ENCODE measurements at regions not wholly inside any gene's neighbourhood (a gene's known extent, or its start where the extent isn't known, plus 50 kb on each side); places are given as distances from the start of the nearest gene placed in this dataset.

- no peaks in the 10 kb centered on the region for H3K79me2 ChIP-seq (ENCODE audit: control insufficient read depth, insufficient read depth, low read length)
- H3K4me2 ChIP-seq (ENCODE audit: insufficient read depth, low read length) = no peak overlapping the region
- intact Hi-C loops (cut with micrococcal nuclease) = no loop called here
- H3K27me3 ChIP-seq (ENCODE audit: control insufficient read depth in 2 of 2, insufficient read depth in 2 of 2, low read length in 2 of 2) = no peaks in the 10 kb centered on the region
- 0% methylated on average over 2 of the region's 2 CpGs for WGBS (ENCODE audit: insufficient coverage, low coverage, missing lambda C conversion rate)
- no peak overlapping the region for H2AFZ ChIP-seq (ENCODE audit: low read depth, low read length)
- FAIRE-seq = no peak
- no peak overlapping the region for H3K9ac ChIP-seq (ENCODE audit: insufficient read depth in 1 of 2, low read depth in 2 of 2, low read length in 2 of 2)
- no peaks in the 10 kb centered on the region for H3K4me1 ChIP-seq (replicated peaks in 1 of 2; ENCODE audit: control insufficient read depth in 2 of 2, insufficient read depth in 2 of 2, low read length in 2 of 2)
- H3K9me1 ChIP-seq (ENCODE audit: control insufficient read depth, insufficient read depth, low read length) = no peaks in the 10 kb centered on the region
- no TSS peak for BruUV-seq (replicated peaks)
- no peaks in the 10 kb centered on the region for H3K36me3 ChIP-seq (ENCODE audit: control insufficient read depth, insufficient read depth, low read length)
- no peak for DNase-seq (ENCODE audit: extremely low read depth in 1 of 4, low spot score in 3 of 4)
- no peak overlapping the region for H3K27ac ChIP-seq (ENCODE audit: extremely low read depth, low read depth, low read length)
- ATAC-seq = no peak
- POLR2A ChIA-PET = no interaction called here
- no peak overlapping the region for H3K4me3 ChIP-seq
- no peaks in the 10 kb centered on the region for H4K20me1 ChIP-seq (replicated peaks; ENCODE audit: control insufficient read depth, insufficient read depth, low read length)
- CTCF ChIA-PET (ENCODE audit: low intra/inter-chr PET ratio) = no interaction called here
- no peaks in the 10 kb centered on the region for H3K9me3 ChIP-seq (replicated peaks; ENCODE audit: control insufficient read depth, insufficient read depth, low read depth, low read length)
- in situ Hi-C loops (cut with MboI) = no loop called here
- TF ChIP-seq PHTF2 (CRISPR knock-in tag; IDR thresholded peaks at IDR 0.05) (no peak), YY1 (IDR thresholded peaks at IDR 0.05; ENCODE audit: borderline replicate concordance in 1 of 3, control insufficient read depth in 1 of 3, extremely low read depth in 1 of 3, insufficient read depth in 3 of 3, insufficient read length in 1 of 3, insufficient replicate concordance in 2 of 3, low read depth in 1 of 3, low read length in 2 of 3) (no peak), SIRT6 (IDR thresholded peaks at IDR 0.05; ENCODE audit: low read depth, low read length) (no peak), NFRKB (IDR thresholded peaks at IDR 0.05; ENCODE audit: low read depth) (no peak), SMAD1 (IDR thresholded peaks at IDR 0.05; ENCODE audit: low read depth, low read length, partially characterized antibody) (no peak), CC2D1A (IDR thresholded peaks at IDR 0.05) (no peak), ATF7 (IDR thresholded peaks at IDR 0.05) (no peak), TFE3 (CRISPR knock-in tag; IDR thresholded peaks at IDR 0.05) (no peak), TAF7 (tag; IDR thresholded peaks at IDR 0.05) (no peak), ZNF408 (CRISPR knock-in tag; IDR thresholded peaks at IDR 0.05; ENCODE audit: low read depth) (no peak), MTA2 (IDR thresholded peaks at IDR 0.05; ENCODE audit: low read depth) (no peak), NR2C1 (IDR thresholded peaks at IDR 0.05) (no peak), NR2C1 (tag; IDR thresholded peaks at IDR 0.05) (no peak), TBP (optimal IDR thresholded peaks at IDR 0.05; ENCODE audit: low read depth, low read length) (no peak), ZNF239 (CRISPR knock-in tag; IDR thresholded peaks at IDR 0.05) (no peak), ZBTB26 (CRISPR knock-in tag; IDR thresholded peaks at IDR 0.05) (no peak), CLOCK (CRISPR knock-in tag; IDR thresholded peaks at IDR 0.05; ENCODE audit: borderline replicate concordance) (no peak)
Measured at GRCh38 chr1:232577772-232578171, 52.2 kb downstream of the SIPA1L2 start.

Measured in K562 (cell line).